GM10248 (cell line): ENCODE measurements at regions not wholly inside any gene's neighbourhood (a gene's known extent, or its start where the extent isn't known, plus 50 kb on each side); places are given as distances from the start of the nearest gene placed in this dataset.
"Not testable (repeated sequence)": the region's sequence is repeated elsewhere in the genome, so short reads cannot be mapped to it uniquely, and the experiment has no call there.

ENCODE experiments used
- CTCF ChIA-PET: fragments of 300-600 bp; sonication (Branson Sonifier 250); formaldehyde crosslinking; extraction: SDS; loops from one replicate; lab custom pipeline; 2021; ENCODE audit warnings: antibody characterized with exemption; lab: Yijun Ruan, JAX
- POLR2A ChIA-PET: fragments of 350-650 bp; sonication (Branson Sonifier 250); formaldehyde crosslinking; extraction: SDS; loops from one replicate; lab custom pipeline; 2020; ENCODE audit warnings: antibody characterized with exemption; lab: Yijun Ruan, JAX
- DNase-seq: peaks from one replicate; pipeline ENCODE4 v3.0.0; 2012; ENCODE audit errors: extremely low spot score
- CTCF ChIP-seq: IDR thresholded peaks from 2 replicates; pipeline ENCODE4 v1.5.1; 2012; ENCODE audit warnings: mild to moderate bottlenecking, low read depth; ENCODE audit errors: extremely low read depth, missing control alignments, control extremely low read depth

GRCh38 chr1:234912548-234913277, 215.9 kb downstream of the TOMM20 start:
- ChIA-PET POLR2A (no interaction called here), CTCF (interaction anchor here (1.4 to 4.9 kb wide), 2 partner anchors 10 to 14 kb away, joined by 6 to 21 read pairs; no protein-coding TSS in a partner anchor)
- TF ChIP-seq CTCF = no peak
- DNase-seq = no peak

- DNase-seq = no peak
- ChIA-PET POLR2A (no interaction called here), CTCF (interaction anchor here (1.4 to 4.9 kb wide), 3 partner anchors 9 to 49 kb away, joined by 3 to 21 read pairs (median 6); no protein-coding TSS in a partner anchor)
- no peak for TF ChIP-seq CTCF
Measured at GRCh38 chr1:234911787-234912186, 216.8 kb downstream of the TOMM20 start.

DNA sequence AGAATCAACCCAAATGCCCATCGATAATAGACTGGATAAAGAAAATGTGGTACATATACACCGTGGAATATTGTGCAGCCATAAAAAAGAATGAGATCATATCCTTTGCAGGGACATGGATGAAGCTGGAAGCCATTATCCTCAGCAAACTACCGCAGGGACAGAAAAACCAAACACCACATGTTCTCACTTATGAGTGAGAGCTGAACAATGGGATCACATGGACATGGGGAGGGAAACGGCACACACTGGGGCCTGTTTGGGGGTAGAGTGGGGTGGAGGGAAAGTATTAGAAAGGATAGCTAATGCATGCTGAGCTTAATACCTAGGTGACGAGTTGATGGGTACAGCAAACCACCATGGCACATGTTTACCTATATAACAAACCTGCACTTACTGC, 217.5 kb downstream of the TOMM20 start:
- CTCF ChIA-PET = interaction anchor here (0.6 to 4.9 kb wide), 6 partner anchors 9 to 424 kb away, joined by 3 to 21 read pairs (median 3); no protein-coding TSS in a partner anchor

DNA sequence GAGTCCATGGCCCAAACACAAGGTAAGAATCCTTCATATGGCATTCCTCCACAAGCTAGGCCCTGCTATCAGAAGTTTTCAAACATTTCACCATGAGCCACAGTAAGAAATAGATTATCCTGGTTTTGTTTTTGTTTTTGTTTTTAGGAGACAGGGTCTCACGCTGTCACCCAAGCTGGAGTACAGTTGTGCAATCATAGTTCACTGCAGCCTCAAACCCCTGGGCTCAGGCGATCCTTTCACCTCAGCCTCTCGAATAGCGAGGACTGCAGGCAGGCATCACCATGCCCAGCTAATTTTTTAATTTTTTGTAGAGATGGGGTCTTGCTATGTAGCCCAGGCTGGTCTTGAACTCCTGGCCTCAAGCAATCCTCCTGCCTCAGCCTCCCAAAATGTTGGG, 218.8 kb downstream of the TOMM20 start:
- CTCF ChIA-PET = interaction anchor here (0.7 to 4.9 kb wide), 3 partner anchors 17 to 186 kb away, joined by 3 to 21 read pairs (median 5); no protein-coding TSS in a partner anchor
- no peak for DNase-seq
- TF ChIP-seq CTCF = no peak
- POLR2A ChIA-PET = no interaction called here

More for the DNA sequence above, 217.5 kb downstream of the TOMM20 start:
- POLR2A ChIA-PET, DNase-seq: not testable (repeated sequence)

DNA sequence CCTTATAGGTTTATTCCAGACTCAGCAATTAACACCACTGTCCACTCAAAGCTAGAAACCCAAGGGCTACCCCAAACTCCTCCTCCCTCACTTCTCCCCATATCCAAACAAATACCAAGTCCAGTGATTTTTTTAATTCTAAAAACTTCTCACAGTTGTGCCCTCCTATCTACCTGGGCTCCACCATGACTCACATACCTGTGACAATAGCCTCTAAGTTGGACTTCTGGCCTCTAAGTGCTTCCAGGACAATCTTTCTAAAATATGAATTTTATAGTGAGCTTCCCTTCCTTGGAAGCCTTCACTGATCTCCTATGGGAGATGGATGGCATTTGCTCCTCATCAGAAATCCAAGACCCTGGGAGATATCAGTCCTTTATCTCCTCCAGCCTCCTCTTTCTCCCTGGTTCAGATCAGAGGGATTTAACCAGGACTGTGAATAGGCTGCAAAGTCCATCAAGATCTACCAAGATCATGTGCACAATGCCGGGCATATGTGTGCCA, 219.3 kb downstream of the TOMM20 start:
- CTCF ChIA-PET = interaction anchor here (0.7 to 4.9 kb wide), 4 partner anchors 10 to 185 kb away, joined by 3 to 21 read pairs (median 4); no protein-coding TSS in a partner anchor
- POLR2A ChIA-PET = no interaction called here
- TF ChIP-seq CTCF = no peak
- DNase-seq = no peak

DNA sequence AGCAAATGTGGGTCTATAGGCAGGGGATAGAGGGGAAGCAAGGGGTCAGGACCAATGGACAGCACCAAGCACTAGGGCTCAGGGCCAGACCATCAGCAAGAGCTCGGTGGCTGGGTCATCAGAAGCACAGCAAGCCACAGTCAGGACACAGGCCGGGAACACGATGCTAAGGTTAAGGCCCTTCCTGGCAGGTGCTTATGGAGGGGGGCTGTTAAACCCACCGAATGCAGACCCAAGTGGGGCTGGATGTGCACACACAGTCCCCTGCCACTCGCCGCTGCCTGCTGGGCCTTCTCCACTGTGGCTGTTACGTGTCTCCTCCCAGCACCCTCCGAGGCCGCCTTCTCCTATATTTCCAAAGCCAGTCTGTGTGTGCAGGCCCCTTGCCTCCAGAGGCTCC, 220.1 kb downstream of the TOMM20 start:
- TF ChIP-seq CTCF = no peak
- DNase-seq = no peak
- POLR2A ChIA-PET = no interaction called here
- CTCF ChIA-PET = interaction anchor here (0.9 to 2.2 kb wide), 2 partner anchors 11 to 14 kb away, joined by 3 to 5 read pairs; no protein-coding TSS in a partner anchor
